Type B pancreatic cell (in vitro differentiated cells): ENCODE measurements at regions not wholly inside any gene's neighbourhood (a gene's known extent, or its start where the extent isn't known, plus 50 kb on each side); places are given as distances from the start of the nearest gene placed in this dataset.

ENCODE experiments used
- DNase-seq: peaks from one replicate; pipeline ENCODE4 v3.0.0; 2021; ENCODE audit warnings: mixed read lengths; ENCODE audit not compliant: unreplicated experiment; ENCODE audit errors: extremely low spot score
- H3K27ac Mint-ChIP-seq: 2 replicates; pipeline ENCODE4 v1.8.0; 2021; ENCODE audit warnings: mild to moderate bottlenecking, mixed read lengths
- H3K27me3 Mint-ChIP-seq: 2 replicates; pipeline ENCODE4 v1.8.0; 2021; ENCODE audit warnings: mixed read lengths
- H3K36me3 Mint-ChIP-seq: 2 replicates; pipeline ENCODE4 v1.8.0; 2021; ENCODE audit warnings: mixed read lengths
- H3K4me1 Mint-ChIP-seq: one replicate; pipeline ENCODE4 v1.8.0; 2021; ENCODE audit warnings: mixed read lengths; ENCODE audit not compliant: unreplicated experiment
- H3K4me3 Mint-ChIP-seq: 2 replicates; pipeline ENCODE4 v1.8.0; 2021; ENCODE audit warnings: mild to moderate bottlenecking, mixed read lengths
- H3K9me3 Mint-ChIP-seq: 2 replicates; pipeline ENCODE4 v1.8.0; 2021; ENCODE audit warnings: mixed read lengths
- TF ChIP-seq, protein P1 (sequence below): fragments of 200-600 bp; sonication (generic); conservative IDR thresholded peaks from 2 replicates; pipeline ENCODE4 v1.5.0; 2021; ENCODE audit warnings: antibody characterized with exemption, mild to moderate bottlenecking

DNA sequence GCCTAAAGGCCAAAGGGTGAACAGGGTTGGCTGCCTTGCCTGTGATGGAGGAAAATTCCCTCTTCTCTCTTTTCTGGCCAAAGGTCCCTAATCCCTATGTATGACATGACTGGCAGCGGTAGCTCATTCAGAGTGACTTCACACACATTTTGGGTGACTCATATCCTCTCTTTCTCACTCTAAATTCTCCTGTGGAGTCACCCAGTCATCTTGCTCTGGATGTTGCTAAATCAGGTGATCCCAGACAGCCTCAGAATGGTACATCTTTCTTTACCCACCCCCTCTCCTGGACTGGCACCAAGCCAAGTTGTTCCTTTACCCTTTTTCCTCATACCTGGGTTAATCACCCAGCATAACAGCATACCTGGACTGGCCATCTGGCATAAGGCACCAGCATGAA is 77.2 kb downstream of the NEURL3 start:
- DNase-seq = no peak
- peaks cover 10% of the 10 kb centered on the region for H3K4me1 Mint-ChIP-seq
- H3K9me3 Mint-ChIP-seq = no peaks in the 10 kb centered on the region
- H3K36me3 Mint-ChIP-seq = no peaks in the 10 kb centered on the region
- TF ChIP-seq, protein P1, sequence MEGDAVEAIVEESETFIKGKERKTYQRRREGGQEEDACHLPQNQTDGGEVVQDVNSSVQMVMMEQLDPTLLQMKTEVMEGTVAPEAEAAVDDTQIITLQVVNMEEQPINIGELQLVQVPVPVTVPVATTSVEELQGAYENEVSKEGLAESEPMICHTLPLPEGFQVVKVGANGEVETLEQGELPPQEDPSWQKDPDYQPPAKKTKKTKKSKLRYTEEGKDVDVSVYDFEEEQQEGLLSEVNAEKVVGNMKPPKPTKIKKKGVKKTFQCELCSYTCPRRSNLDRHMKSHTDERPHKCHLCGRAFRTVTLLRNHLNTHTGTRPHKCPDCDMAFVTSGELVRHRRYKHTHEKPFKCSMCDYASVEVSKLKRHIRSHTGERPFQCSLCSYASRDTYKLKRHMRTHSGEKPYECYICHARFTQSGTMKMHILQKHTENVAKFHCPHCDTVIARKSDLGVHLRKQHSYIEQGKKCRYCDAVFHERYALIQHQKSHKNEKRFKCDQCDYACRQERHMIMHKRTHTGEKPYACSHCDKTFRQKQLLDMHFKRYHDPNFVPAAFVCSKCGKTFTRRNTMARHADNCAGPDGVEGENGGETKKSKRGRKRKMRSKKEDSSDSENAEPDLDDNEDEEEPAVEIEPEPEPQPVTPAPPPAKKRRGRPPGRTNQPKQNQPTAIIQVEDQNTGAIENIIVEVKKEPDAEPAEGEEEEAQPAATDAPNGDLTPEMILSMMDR = no peak
- H3K27me3 Mint-ChIP-seq = peaks cover 26% of the 10 kb centered on the region
- no peak overlapping the region for H3K4me3 Mint-ChIP-seq
- no peak overlapping the region for H3K27ac Mint-ChIP-seq

DNA sequence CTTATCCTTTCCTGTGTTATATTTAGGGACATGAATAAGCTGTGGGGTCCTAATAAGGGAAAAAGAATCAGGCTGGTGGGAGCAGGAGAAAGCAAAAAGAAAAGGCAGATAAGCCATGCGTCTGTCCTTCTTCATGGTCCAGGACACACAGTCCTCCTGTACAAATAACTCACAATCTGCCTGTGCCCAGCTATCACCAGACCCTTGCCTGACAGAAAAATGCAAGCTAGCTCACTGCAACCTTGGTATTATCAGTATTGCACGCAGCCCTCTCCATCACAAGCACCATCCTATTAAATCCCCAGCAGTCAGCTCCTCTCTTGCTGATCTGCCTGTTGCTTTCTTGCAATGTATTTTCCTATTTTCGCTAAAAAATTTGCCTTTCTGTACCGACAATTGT is 78.0 kb downstream of the NEURL3 start:
- Mint-ChIP-seq H3K27me3 (peaks cover 26% of the 10 kb centered on the region), H3K36me3 (no peaks in the 10 kb centered on the region), H3K4me3 (no peak overlapping the region), H3K27ac (no peak overlapping the region), H3K9me3 (no peaks in the 10 kb centered on the region), H3K4me1 (peaks cover 10% of the 10 kb centered on the region)
- TF ChIP-seq, protein P1 = no peak
- DNase-seq = no peak

DNA sequence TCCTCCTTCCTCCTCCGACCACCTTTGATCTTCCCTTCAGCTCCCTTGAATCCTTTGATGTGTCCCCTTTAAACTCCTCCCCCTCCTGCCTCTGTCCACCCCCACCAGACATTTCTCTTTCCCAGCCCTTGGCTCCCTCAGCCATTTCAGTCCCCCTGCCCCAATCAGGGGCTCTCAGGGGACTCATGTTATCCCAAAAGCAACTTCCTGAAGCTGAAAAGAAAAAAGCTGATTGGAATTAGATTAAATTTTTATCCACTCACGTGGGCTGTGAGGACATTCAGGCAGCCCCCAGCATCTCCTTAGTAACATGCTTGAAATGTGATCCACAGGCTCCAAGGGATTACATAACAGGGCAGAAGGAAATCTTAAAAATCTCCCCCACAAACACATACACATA is 81.3 kb downstream of the NEURL3 start:
- Mint-ChIP-seq H3K27ac (peak overlapping the region; percentile 73), H3K36me3 (no peaks in the 10 kb centered on the region), H3K4me1 (peaks cover 10% of the 10 kb centered on the region), H3K9me3 (peaks cover 6% of the 10 kb centered on the region), H3K27me3 (peaks cover 31% of the 10 kb centered on the region), H3K4me3 (peak overlapping the region; percentile 61)
- TF ChIP-seq, protein P1 = no peak
- DNase-seq = no peak
